Glutamatergic neuron (in vitro differentiated cells): ENCODE measurements at regions not wholly inside any gene's neighbourhood (a gene's known extent, or its start where the extent isn't known, plus 50 kb on each side); places are given as distances from the start of the nearest gene placed in this dataset.

ENCODE experiments used
- DNase-seq: peaks from one replicate; pipeline ENCODE4 v3.0.0; 2022
- H3K27ac Mint-ChIP-seq: one replicate; pipeline ENCODE4 v1.8.0; 2020; ENCODE audit warnings: mild to moderate bottlenecking, mixed read lengths, inconsistent platforms; ENCODE audit not compliant: unreplicated experiment
- H3K27me3 Mint-ChIP-seq: one replicate; pipeline ENCODE4 v1.8.0; 2020; ENCODE audit warnings: mild to moderate bottlenecking, moderate library complexity, mixed read lengths, inconsistent platforms; ENCODE audit not compliant: unreplicated experiment
- H3K36me3 Mint-ChIP-seq: one replicate; pipeline ENCODE4 v1.8.0; 2020; ENCODE audit warnings: mild to moderate bottlenecking, mixed read lengths, inconsistent platforms; ENCODE audit not compliant: unreplicated experiment
- H3K4me1 Mint-ChIP-seq: one replicate; pipeline ENCODE4 v1.8.0; 2020; ENCODE audit warnings: mild to moderate bottlenecking, low read depth, mixed read lengths, inconsistent platforms; ENCODE audit not compliant: unreplicated experiment
- H3K4me3 Mint-ChIP-seq: one replicate; pipeline ENCODE4 v1.8.0; 2020; ENCODE audit warnings: mild to moderate bottlenecking, mixed read lengths, inconsistent platforms; ENCODE audit not compliant: unreplicated experiment
- H3K9me3 Mint-ChIP-seq: one replicate; pipeline ENCODE4 v1.8.0; 2020; ENCODE audit warnings: mild to moderate bottlenecking, moderate library complexity, mixed read lengths, inconsistent platforms; ENCODE audit not compliant: unreplicated experiment
- TF ChIP-seq, protein P1 (sequence below): fragments of 200-600 bp; sonication (generic); IDR thresholded peaks from one replicate; pipeline ENCODE4 v1.5.0; 2021; ENCODE audit not compliant: partially characterized antibody, unreplicated experiment

DNA sequence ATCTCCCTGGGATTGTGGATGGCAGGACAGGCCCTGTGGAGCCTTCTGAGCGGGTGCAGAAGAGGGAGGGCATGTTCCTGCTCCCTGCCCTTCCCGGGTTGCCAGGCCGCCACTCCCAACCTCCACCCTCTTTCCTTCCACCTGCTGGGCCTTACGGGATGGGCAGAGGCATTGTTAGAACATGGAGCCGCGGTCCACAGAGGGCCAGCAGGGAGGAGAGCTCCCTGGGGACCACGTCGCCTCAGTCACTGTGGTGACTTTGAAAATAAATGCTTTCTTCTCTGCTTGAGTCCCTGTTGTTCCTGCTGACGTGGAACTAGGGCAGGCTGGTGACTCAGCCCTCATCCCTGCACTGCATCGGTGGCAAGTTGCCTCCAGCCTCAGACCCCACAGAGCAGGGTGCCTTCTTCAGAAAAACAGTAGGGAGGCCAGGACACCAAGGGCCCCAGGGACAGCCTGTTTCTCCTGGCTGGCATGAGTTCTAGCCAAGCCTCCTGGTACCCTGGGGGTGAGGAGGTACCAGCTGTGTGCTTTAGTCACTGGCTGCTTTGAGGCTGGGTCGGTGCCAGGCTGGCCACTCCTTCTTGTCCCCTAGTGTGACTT lies 224.9 kb downstream of the SEC14L1 start:
- no peak for DNase-seq
- peak overlapping the region; percentile 74 for H3K4me3 Mint-ChIP-seq
- peaks cover 6% of the 10 kb centered on the region for H3K27me3 Mint-ChIP-seq
- peaks cover 11% of the 10 kb centered on the region for H3K9me3 Mint-ChIP-seq
- TF ChIP-seq, protein P1, sequence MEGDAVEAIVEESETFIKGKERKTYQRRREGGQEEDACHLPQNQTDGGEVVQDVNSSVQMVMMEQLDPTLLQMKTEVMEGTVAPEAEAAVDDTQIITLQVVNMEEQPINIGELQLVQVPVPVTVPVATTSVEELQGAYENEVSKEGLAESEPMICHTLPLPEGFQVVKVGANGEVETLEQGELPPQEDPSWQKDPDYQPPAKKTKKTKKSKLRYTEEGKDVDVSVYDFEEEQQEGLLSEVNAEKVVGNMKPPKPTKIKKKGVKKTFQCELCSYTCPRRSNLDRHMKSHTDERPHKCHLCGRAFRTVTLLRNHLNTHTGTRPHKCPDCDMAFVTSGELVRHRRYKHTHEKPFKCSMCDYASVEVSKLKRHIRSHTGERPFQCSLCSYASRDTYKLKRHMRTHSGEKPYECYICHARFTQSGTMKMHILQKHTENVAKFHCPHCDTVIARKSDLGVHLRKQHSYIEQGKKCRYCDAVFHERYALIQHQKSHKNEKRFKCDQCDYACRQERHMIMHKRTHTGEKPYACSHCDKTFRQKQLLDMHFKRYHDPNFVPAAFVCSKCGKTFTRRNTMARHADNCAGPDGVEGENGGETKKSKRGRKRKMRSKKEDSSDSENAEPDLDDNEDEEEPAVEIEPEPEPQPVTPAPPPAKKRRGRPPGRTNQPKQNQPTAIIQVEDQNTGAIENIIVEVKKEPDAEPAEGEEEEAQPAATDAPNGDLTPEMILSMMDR, result no peak
- peaks cover 4% of the 10 kb centered on the region for H3K36me3 Mint-ChIP-seq
- peaks cover 43% of the 10 kb centered on the region for H3K4me1 Mint-ChIP-seq
- peak overlapping the region; percentile 56 for H3K27ac Mint-ChIP-seq

DNA sequence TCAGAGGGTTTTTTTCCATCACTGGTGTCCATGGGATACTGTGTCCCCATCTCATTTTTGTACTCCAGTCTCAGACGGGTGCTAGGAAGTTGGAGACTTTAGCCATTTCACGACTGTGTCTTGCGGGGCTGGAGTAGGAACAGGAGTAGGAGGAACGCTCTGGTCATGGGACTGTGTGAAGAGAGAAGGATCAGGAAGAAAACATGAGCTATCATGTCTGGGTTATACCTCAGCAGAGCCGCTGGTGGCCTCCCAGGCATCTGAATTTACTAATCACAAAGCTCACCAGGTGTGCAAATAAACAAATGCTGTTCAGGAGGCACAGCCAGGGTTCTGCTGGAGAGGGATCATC lies 225.4 kb downstream of the SEC14L1 start:
- peak overlapping the region; percentile 83 for H3K27ac Mint-ChIP-seq
- peaks cover 4% of the 10 kb centered on the region for H3K36me3 Mint-ChIP-seq
- TF ChIP-seq, protein P1, result no peak
- DNase-seq, result no peak
- peaks cover 48% of the 10 kb centered on the region for H3K4me1 Mint-ChIP-seq
- H3K4me3 Mint-ChIP-seq, result peak overlapping the region; percentile 74
- H3K27me3 Mint-ChIP-seq, result peaks cover 6% of the 10 kb centered on the region
- peaks cover 11% of the 10 kb centered on the region for H3K9me3 Mint-ChIP-seq

DNA sequence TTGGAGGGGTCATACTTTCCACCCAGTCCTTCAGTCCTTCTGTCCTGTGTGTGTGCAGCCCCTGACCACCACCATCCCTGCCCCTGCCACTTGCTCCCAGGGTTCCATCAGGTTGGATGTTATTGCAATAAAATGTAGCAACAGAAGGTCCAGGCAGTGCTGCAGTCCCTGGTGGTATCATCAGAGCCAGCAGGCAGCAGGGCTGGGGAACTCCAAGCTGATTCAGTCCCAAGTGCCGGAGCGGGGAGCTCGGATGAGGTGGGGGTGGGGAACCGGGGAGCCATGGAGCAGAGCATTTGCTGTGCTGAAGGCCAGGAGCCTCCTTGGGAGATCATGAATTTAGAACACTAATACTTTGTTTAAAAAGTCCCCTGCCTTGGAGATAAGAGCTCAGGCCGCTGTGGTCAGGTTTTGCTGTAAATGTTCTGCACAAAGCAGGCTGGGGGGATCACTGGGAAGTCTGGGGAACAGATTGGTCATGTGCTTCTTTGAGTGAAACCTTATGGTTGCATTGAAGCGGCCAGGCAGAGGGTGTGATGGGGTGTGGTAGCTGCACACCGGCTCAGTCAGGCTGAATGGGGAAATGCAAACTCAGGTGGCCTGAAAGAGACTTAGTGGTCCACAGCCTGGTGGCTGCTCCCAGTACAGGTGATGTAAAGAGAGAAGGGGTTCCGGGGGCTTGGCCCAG lies 225.9 kb downstream of the SEC14L1 start:
- peak; percentile 61 for DNase-seq
- H3K4me1 Mint-ChIP-seq, result peaks cover 52% of the 10 kb centered on the region

DNA sequence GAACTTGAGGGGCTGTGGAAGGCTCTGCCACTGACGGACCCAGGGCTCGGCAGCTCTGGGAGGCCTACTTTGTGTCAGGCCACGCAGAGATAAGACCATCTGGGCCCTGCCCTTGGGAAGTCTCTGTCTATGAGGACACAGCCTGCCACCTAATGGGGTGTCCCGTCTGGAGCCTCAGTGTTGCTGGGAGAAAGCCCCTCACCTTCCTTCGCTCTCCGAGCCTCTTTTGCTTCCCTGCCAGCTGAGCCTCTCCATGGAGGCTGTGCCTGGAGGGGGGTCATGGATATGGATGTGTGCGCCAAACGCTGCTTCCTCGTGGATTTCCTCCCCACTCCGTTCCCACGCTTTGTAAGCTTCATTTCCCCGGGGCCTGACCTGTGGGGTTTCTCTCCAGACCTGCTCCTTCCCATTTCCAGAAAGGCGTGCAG lies 228.8 kb downstream of the SEC14L1 start:
- peaks cover 42% of the 10 kb centered on the region for H3K4me1 Mint-ChIP-seq
- TF ChIP-seq, protein P1, result no peak

More for the DNA sequence above, 225.9 kb downstream of the SEC14L1 start:
- peaks cover 6% of the 10 kb centered on the region for H3K27me3 Mint-ChIP-seq
- peaks cover 4% of the 10 kb centered on the region for H3K36me3 Mint-ChIP-seq
- peak overlapping the region; percentile 83 for H3K27ac Mint-ChIP-seq
- H3K9me3 Mint-ChIP-seq, result peaks cover 12% of the 10 kb centered on the region
- TF ChIP-seq, protein P1, result no peak
- peak overlapping the region; percentile 74 for H3K4me3 Mint-ChIP-seq

DNA sequence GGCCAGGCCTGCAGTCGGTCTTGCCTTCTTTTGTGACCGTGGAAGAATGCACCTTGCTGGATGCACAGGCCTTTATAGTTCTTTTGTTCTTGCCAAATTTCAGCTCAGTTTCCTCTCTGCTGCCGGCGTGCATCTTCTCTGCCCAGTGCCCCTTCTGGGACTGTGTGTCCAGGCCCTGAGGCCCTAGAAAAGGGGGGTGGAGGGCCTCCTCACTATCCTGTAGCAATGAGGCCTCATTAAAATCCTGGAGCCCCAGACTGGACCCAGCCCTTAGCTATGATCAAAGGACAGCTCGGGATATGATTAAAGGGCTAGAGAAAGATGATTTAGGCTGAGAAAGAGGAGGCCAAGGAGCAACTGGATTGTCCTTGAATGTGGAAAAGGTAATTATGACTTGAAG lies 229.8 kb downstream of the SEC14L1 start:
- TF ChIP-seq, protein P1, result no peak
- Mint-ChIP-seq H3K27me3 (peaks cover 16% of the 10 kb centered on the region), H3K4me3 (no peak overlapping the region), H3K27ac (no peak overlapping the region), H3K9me3 (peaks cover 15% of the 10 kb centered on the region), H3K4me1 (peaks cover 44% of the 10 kb centered on the region), H3K36me3 (peaks cover 4% of the 10 kb centered on the region)
- no peak for DNase-seq

More for the DNA sequence above, 228.8 kb downstream of the SEC14L1 start:
- no peak for DNase-seq
- peaks cover 13% of the 10 kb centered on the region for H3K27me3 Mint-ChIP-seq
- no peak overlapping the region for H3K27ac Mint-ChIP-seq
- peaks cover 4% of the 10 kb centered on the region for H3K36me3 Mint-ChIP-seq
- no peak overlapping the region for H3K4me3 Mint-ChIP-seq
- peaks cover 13% of the 10 kb centered on the region for H3K9me3 Mint-ChIP-seq
